ENCODE measurements at regions not wholly inside any gene's neighbourhood (a gene's known extent, or its start where the extent isn't known, plus 50 kb on each side); places are given as distances from the start of the nearest gene placed in this dataset.
"Not testable (repeated sequence)": the region's sequence is repeated elsewhere in the genome, so short reads cannot be mapped to it uniquely, and the experiment has no call there.

- DNase-seq: no peak
Measured at GRCh38 chr4:64718091-64718490, 308.8 kb upstream of the TECRL start.

- DNase-seq: no peak
Measured at GRCh38 chr4:64715741-64716140, 306.5 kb upstream of the TECRL start.

GRCh38 chr4:64713256-64713840, 304.1 kb upstream of the TECRL start:
- peak; percentile 5 to 20 for DNase-seq

GRCh38 chr4:64712590-64712989, 303.3 kb upstream of the TECRL start:
- no peak for DNase-seq

- no peak for DNase-seq
Measured at GRCh38 chr4:64705989-64706388, 296.7 kb upstream of the TECRL start.

GRCh38 chr4:64698171-64698570, 288.9 kb upstream of the TECRL start:
- DNase-seq: no peak

- DNase-seq: no peak
Measured at GRCh38 chr4:64682946-64683345, 273.7 kb upstream of the TECRL start.

GRCh38 chr4:64682481-64682880, 273.2 kb upstream of the TECRL start:
- no peak for DNase-seq

GRCh38 chr4:64673121-64673520, 263.9 kb upstream of the TECRL start:
- DNase-seq: not testable (repeated sequence)

- no peak for DNase-seq
Measured at GRCh38 chr4:64670647-64671046, 261.4 kb upstream of the TECRL start.

GRCh38 chr4:64643841-64644240, 234.6 kb upstream of the TECRL start:
- DNase-seq: no peak

GRCh38 chr4:64642936-64643335, 233.7 kb upstream of the TECRL start:
- DNase-seq: no peak

- DNase-seq: not testable (repeated sequence)
Measured at GRCh38 chr4:64640402-64640801, 231.2 kb upstream of the TECRL start.

- no peak for DNase-seq
Measured at GRCh38 chr4:64625438-64625837, 216.2 kb upstream of the TECRL start.

- no peak for DNase-seq
Measured at GRCh38 chr4:64617800-64618199, 208.6 kb upstream of the TECRL start.

- no peak for DNase-seq
Measured at GRCh38 chr4:64614276-64614675, 205.0 kb upstream of the TECRL start.

GRCh38 chr4:64613046-64613445, 203.8 kb upstream of the TECRL start:
- no peak for DNase-seq

- no peak for DNase-seq
Measured at GRCh38 chr4:64598066-64598465, 188.8 kb upstream of the TECRL start.

GRCh38 chr4:64594723-64595122, 185.5 kb upstream of the TECRL start:
- no peak for DNase-seq

- DNase-seq: no peak
Measured at GRCh38 chr4:64588507-64588906, 179.3 kb upstream of the TECRL start.

GRCh38 chr4:64584981-64585557, 175.8 kb upstream of the TECRL start:
- DNase-seq: peak in 1 of 2 experiments; percentile 17

- no peak for DNase-seq
Measured at GRCh38 chr4:64584125-64584524, 174.9 kb upstream of the TECRL start.

- DNase-seq: no peak
Measured at GRCh38 chr4:64582492-64582891, 173.2 kb upstream of the TECRL start.

GRCh38 chr4:64581422-64581821, 172.2 kb upstream of the TECRL start:
- no peak for DNase-seq

- no peak for DNase-seq
Measured at GRCh38 chr4:64564126-64564525, 154.9 kb upstream of the TECRL start.
